Suprapubic skin (tissue), 4 donors: ENCODE measurements at regions not wholly inside any gene's neighbourhood (a gene's known extent, or its start where the extent isn't known, plus 50 kb on each side); places are given as distances from the start of the nearest gene placed in this dataset.

Source experiments
- CTCF ChIP-seq, 2 donors: fragments of 200-600 bp in 1 of 2; fragments of 450-650 bp in 1 of 2; sonication (generic) in 1 of 2; IDR thresholded peaks; one replicate each; pipeline ENCODE4 v1.5.1; 2016 to 2019; ENCODE audit warnings: antibody characterized with exemption in 2 of 2, mild to moderate bottlenecking in 1 of 2, moderate library complexity in 1 of 2
- EP300 ChIP-seq: sonication (generic); formaldehyde crosslinking; IDR thresholded peaks from one replicate; pipeline ENCODE4 v1.6.1; 2017; ENCODE audit warnings: antibody characterized with exemption
- POLR2A ChIP-seq, 2 donors: fragments of 450-650 bp; IDR thresholded peaks; one replicate each; pipeline ENCODE4 v1.6.1; 2017; ENCODE audit warnings: antibody characterized with exemption in 2 of 2, mild to moderate bottlenecking in 2 of 2, moderate library complexity in 2 of 2
- POLR2AphosphoS5 ChIP-seq, 3 donors: sonication (generic); formaldehyde crosslinking; IDR thresholded peaks; one replicate each; pipeline ENCODE4 v1.6.1; 2017; ENCODE audit warnings: antibody characterized with exemption in 3 of 3

GRCh38 chr4:28835501-28835900, 1884.7 kb upstream of the PCDH7 start:
- TF ChIP-seq CTCF (IDR thresholded peaks at IDR 0.05) (no peak), EP300 (no peak), POLR2AphosphoS5 (IDR thresholded peaks at IDR 0.05) (no peak), POLR2A (IDR thresholded peaks at IDR 0.05) (no peak)
